Stimulated activated CD8-positive, alpha-beta memory T cell treated with anti-CD3 and anti-CD28 coated beads, Interleukin-7, amount 100 ng/mL, for 4 hours (primary cell): ENCODE measurements at regions not wholly inside any gene's neighbourhood (a gene's known extent, or its start where the extent isn't known, plus 50 kb on each side); places are given as distances from the start of the nearest gene placed in this dataset.
"Not testable (repeated sequence)": the region's sequence is repeated elsewhere in the genome, so short reads cannot be mapped to it uniquely, and the experiment has no call there.

Experiments
- DNase-seq, 2 donors: peaks; one replicate each; pipeline ENCODE4 v3.0.0-alpha.2; 2020; ENCODE audit warnings: low read depth in 2 of 2

GRCh38 chr14:43172899-43173548, 1334.1 kb downstream of the FSCB start:
- no peak for DNase-seq

DNA sequence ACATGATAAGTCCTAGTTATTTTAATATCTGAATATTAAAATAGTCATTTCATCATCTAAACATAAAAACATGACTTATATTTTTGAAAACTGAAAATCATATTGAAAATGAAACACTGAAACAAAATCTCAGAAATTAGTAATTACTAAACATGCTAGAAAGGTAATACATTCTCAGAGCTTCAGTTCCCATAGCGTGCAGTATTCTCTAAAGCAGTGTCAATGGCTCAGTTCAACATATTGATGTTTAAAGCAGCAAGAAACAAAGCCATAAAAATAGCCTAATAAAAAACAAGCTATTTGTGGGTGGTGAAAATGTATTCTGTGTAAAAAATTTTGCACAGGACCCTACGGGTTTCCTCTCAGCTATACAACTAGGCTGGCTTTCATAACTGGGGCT, 1337.4 kb downstream of the FSCB start:
- no peak for DNase-seq

- DNase-seq, result no peak
Measured at GRCh38 chr14:43168371-43168925, 1338.6 kb downstream of the FSCB start.

DNA sequence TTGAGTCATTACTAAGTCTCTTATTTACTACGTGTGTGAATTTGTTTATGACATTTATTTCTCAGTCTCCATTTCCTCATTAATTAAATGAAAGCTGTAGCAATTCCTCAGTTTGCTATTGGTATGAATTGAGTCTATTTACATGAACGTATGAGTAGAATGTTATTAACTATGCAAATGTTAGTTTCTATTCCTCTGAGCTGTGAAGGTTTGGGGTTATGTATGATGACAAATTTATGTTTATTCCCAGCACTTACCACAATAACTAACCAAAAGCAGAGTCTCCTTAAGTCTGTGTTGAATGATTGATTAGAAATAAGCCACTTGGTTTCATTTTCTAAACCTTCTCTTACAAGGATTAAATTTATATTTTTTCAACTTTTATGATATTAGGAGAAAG, 1340.9 kb downstream of the FSCB start:
- no peak for DNase-seq

DNA sequence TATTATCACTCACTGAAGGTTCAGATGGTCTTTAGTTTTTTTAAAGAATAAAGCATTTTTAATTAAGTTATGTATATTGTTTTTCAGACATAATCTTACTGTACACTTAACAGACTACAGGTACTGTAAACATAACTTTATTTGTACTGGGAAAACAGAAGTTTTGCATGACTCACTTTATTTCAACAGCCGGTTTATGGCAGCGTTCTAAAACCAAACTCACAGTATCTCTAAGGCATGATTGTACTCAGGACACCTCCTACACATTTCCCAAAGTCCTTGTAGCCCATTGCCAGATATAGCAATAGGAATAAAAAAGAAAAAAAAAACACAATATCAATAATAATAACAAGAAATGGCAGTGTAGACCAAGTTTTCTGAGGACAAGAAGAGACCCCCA, 1341.4 kb downstream of the FSCB start:
- DNase-seq, result no peak

DNA sequence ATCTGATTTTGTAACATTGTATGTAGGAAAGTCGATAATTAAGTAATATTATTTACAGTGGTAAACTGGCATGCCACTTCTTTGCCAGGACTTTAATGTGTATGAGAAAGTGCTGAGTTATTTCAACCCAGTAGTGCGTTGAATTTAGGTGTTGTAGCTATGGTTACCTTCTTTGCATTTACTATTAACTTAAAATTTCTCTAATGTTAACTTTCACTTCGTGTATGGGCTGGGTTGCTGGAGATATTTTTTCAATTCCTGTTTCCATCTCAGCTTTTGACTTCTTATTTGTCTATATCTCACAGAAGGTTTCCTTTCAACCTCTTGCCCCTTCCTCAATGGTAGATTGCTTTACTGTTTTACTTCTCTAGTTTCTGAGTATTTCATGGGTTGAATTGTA, 1345.6 kb downstream of the FSCB start:
- DNase-seq, result no peak

DNA sequence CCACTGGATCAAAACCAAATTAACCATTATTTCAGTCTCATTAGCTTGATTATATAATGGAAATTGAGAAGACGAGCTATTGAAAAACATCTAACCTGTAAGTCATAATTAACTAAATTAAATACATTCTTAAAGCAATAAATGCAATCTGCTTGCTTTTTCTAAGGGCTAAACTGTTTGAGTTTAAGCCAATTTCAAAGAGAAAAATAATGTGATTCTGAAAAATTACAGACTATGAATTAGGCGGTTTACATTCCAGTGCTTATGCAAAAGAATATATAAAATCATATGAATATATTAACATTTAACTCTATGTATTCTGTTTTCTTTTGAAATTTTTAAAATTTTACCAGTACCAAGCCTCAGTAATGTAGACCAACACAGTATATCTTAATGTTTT, 1349.4 kb downstream of the FSCB start:
- no peak for DNase-seq

DNA sequence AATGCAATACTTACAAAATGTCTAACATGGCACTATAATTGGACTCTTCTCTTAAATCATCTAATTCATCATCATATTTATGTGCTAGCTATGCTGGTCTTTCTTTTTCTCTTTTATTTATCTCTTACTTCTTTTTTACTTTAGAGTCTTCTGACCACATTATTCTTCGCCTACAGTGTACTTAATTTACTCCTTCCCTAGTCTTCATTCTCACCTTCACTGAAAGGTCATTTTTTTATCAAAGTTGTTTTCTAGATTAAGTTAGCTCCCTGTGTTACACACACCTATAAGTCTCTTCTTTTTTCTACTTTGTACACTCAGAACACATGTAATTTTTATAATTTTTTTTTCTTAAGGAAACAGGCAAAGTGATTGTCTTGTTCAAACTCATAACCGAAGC, 1351.2 kb downstream of the FSCB start:
- DNase-seq, result no peak

- no peak for DNase-seq
Measured at GRCh38 chr14:43155258-43155657, 1351.8 kb downstream of the FSCB start.

DNA sequence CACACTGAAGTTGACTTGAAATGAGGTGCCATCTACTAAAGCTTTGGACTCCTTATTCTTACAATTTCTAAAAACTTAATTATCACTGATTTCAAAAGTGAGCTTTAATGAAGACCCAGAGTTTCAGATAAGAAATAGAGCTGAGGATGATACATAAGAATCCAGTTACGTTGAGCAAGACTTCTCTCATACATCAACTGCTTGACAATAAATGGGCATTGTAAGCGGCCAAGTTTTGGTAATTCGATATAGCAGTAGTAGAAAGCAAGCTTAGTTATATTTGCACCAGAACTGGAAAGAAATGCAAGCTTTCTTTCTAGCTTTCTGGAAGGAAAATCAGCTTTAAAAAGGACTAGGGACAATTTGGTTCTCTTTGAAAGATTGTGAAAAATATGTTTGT, 1359.6 kb downstream of the FSCB start:
- DNase-seq, result no peak

GRCh38 chr14:43145361-43145760, 1361.7 kb downstream of the FSCB start:
- DNase-seq, result no peak

- no peak for DNase-seq
Measured at GRCh38 chr14:43143106-43143505, 1364.0 kb downstream of the FSCB start.

- no peak for DNase-seq
Measured at GRCh38 chr14:43141636-43142191, 1365.4 kb downstream of the FSCB start.

GRCh38 chr14:43140453-43140852, 1366.6 kb downstream of the FSCB start:
- no peak for DNase-seq

DNA sequence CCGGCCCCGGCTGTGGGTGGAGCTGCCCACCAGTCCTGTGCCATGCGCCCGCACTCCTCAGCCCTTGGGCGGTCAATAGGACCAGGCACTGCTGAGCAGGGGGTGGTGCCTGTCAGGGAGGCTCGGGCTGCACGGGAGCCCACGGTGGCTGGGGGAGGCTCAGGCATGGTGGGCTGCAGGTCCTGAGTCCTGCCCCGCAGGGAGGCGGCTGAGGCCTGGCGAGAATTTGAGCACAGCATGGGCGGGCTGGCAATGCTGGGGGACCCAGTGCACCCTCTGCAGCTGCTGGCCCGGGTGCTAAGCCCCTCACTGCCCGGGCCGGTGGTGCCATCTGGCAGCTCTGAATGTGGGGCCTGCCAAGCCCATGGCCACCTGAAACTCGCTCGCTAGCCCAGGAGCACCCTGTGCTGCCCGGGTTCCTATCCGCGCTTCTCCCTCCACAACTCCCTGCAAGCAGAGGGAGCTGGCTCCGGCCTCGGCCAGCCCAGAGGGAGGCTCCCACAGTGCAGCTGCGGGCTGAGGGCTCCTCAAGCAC, 1371.1 kb downstream of the FSCB start:
- DNase-seq, result no peak

- no peak for DNase-seq
Measured at GRCh38 chr14:43132441-43132840, 1374.6 kb downstream of the FSCB start.

- not testable (repeated sequence) for DNase-seq
Measured at GRCh38 chr14:43128429-43128828, 1378.7 kb downstream of the FSCB start.

DNA sequence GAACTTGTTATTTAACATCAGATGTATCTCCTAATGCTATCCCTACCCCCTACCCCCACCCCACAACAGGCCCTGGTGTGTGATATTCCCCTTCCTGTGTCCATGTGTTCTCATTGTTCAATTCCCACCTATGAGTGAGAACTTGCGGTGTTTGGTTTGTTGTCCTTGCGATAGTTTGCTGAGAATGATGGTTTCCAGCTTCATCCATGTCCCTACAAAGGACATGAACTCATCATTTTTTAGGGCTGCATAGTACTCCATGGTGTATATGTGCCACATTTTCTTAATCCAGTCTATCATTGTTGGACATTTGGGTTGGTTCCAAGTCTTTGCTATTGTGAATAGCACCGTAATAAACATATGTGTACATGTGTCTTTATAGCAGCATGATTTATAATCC, 1379.2 kb downstream of the FSCB start:
- DNase-seq, result not testable (repeated sequence)

DNA sequence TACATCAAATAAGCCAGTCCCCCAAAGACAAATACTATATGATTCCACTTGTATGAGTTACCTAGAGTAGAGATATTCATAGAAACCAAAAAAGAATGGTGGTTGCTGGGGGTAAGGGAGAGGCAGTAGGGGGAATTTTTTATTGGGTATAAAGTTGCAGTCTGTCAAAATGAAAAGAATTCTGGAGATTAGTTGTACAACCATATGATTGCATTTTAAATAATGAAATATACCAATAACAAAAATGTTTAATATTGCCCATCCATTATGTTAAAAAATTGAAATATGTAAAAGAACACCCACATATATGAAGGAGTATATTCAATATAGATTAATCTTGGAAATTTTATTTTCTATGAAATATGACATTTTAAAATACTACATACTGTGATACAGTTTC, 1383.5 kb downstream of the FSCB start:
- no peak for DNase-seq

DNA sequence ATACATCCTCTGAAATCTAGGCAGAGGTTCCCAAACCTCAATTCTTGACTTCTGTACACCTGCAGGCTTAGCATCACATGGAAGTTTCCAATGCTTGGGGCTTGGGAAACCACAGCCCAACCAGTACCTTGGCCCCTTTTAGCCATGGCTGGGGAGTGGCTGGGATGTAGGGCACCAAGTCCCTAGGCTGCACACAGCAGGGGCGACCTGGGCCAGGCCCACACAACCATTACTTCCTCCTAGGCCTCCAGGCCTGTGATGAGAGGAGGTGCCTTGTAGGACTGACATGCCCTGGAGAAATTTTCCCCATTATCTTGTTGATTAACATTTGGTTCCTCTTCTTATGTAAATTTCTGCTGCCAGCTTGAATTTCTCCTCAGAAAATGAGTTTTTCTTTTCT, 1387.4 kb downstream of the FSCB start:
- no peak for DNase-seq

DNA sequence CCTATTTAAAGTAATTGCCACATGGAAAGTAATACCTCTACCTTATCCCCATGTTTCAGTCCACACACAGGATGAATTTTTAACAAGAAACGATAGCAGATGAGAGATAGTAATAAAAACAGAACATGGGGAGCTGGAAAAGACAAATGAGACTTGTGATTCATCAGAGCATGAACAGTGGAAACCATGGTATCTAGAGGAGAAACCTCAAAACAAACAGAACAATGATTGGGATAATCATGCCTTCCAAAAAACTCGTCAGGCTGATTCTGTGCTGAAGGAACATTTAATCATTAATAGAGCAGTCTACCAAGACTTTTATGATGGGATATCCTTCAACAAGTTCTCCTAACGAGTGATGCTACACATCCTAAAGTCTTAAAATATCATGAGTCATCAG, 1390.7 kb downstream of the FSCB start:
- no peak for DNase-seq

DNA sequence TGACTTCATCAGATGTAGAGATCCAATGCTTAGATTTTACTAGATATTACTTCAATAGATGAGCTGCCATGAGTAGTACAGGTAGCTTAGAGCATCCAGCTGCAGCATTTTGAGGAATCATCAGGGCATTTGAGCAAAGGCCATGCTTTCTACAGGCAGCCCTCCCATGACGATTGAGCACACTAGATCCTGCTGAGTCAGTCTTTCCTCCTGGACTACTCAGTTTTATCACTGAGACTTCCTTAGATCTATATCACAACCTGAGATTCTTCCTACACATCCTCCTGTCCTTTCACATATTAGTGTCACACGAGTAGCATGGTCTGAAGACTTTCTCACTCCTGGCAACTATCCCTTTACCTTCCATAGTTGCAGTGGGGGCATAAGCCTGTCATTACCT, 1401.8 kb downstream of the FSCB start:
- DNase-seq, result no peak

GRCh38 chr14:43090380-43090779, 1416.7 kb downstream of the FSCB start:
- DNase-seq, result no peak

GRCh38 chr14:43087666-43088065, 1419.4 kb downstream of the FSCB start:
- DNase-seq, result no peak
